ENCODE measurements at regions not wholly inside any gene's neighbourhood (a gene's known extent, or its start where the extent isn't known, plus 50 kb on each side); places are given as distances from the start of the nearest gene placed in this dataset.

DNA sequence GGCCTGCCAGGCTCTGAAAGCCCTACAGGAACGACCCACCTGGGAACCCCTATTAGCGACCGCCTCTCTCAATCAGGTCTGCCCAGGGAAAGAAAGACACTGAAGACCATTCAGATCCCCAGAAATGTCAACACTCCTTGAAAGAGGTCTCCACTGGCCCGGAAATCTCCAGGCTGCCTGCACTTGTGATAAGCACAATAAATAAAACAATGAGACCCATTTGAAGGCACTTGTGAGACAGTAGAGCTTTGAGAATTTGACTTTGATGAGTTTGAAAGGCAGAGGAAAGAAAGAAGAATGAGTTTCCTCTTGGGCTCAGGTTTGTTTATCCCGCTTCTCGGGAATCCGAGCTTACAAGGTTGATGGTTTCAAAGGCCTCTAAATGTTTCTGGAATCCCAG is 416.3 kb downstream of the BUD13 start:
- Histone ChIP-seq H3K4me3 (ENCODE audit: low read length in 3 of 3) (no peak overlapping the region), H3K36me3 (ENCODE audit: control insufficient read depth in 2 of 3, insufficient read depth in 3 of 3, low read length in 3 of 3) (no peaks in the 10 kb centered on the region), H3K9me3 (ENCODE audit: control insufficient read depth in 2 of 3, insufficient read depth in 1 of 3, low read length in 3 of 3) (no peaks in the 10 kb centered on the region), H3K9ac (ENCODE audit: low read length in 3 of 3) (no peak overlapping the region), H3K27me3 (ENCODE audit: control insufficient read depth, insufficient read depth, low read length) (no peaks in the 10 kb centered on the region), H3K27ac (ENCODE audit: low read depth in 2 of 2, low read length in 2 of 2) (no peak overlapping the region), H3K4me1 (ENCODE audit: control insufficient read depth in 2 of 3, insufficient read depth in 2 of 3, low read depth in 1 of 3, low read length in 3 of 3) (no peaks in the 10 kb centered on the region)
- intact Hi-C loops (cut with DNase I): no loop called here
- FAIRE-seq (no peak), DNase-seq (no peak)
- TF ChIP-seq, protein P1, sequence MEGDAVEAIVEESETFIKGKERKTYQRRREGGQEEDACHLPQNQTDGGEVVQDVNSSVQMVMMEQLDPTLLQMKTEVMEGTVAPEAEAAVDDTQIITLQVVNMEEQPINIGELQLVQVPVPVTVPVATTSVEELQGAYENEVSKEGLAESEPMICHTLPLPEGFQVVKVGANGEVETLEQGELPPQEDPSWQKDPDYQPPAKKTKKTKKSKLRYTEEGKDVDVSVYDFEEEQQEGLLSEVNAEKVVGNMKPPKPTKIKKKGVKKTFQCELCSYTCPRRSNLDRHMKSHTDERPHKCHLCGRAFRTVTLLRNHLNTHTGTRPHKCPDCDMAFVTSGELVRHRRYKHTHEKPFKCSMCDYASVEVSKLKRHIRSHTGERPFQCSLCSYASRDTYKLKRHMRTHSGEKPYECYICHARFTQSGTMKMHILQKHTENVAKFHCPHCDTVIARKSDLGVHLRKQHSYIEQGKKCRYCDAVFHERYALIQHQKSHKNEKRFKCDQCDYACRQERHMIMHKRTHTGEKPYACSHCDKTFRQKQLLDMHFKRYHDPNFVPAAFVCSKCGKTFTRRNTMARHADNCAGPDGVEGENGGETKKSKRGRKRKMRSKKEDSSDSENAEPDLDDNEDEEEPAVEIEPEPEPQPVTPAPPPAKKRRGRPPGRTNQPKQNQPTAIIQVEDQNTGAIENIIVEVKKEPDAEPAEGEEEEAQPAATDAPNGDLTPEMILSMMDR (IDR thresholded peaks at IDR 0.05; ENCODE audit: borderline replicate concordance, extremely low read depth, insufficient read depth): no peak

DNA sequence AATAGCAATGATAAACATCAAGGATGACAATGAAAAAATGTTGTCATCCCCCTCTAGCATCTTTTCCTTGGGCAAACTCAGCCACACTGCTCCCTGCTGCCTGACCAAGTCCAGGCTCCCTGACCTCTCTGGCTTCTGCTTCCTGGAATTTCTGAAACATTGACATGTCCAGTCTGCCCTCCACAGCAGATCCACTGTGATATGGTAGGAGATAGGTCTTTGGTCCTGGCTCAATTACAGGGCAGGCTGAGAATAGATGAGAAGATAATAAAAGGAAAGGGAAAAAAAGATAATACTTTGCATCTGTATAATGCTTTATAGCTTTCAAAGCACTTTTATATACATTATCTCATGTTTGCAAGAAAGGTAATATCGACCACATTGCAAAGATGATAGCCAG is 417.7 kb downstream of the BUD13 start:
- intact Hi-C loops (cut with DNase I): no loop called here
- no peak for FAIRE-seq
- TF ChIP-seq, protein P1 (IDR thresholded peaks at IDR 0.05; ENCODE audit: borderline replicate concordance, extremely low read depth, insufficient read depth): no peak
- no peaks in the 10 kb centered on the region for H3K36me3 ChIP-seq (ENCODE audit: control insufficient read depth in 2 of 3, insufficient read depth in 3 of 3, low read length in 3 of 3)
- no peak overlapping the region for H3K4me3 ChIP-seq (ENCODE audit: low read length in 3 of 3)
- no peak overlapping the region for H3K27ac ChIP-seq (ENCODE audit: low read depth in 2 of 2, low read length in 2 of 2)
- DNase-seq: no peak
- no peaks in the 10 kb centered on the region for H3K27me3 ChIP-seq (ENCODE audit: control insufficient read depth, insufficient read depth, low read length)
- no peaks in the 10 kb centered on the region for H3K4me1 ChIP-seq (ENCODE audit: control insufficient read depth in 2 of 3, insufficient read depth in 2 of 3, low read depth in 1 of 3, low read length in 3 of 3)
- no peaks in the 10 kb centered on the region for H3K9me3 ChIP-seq (ENCODE audit: control insufficient read depth in 2 of 3, insufficient read depth in 1 of 3, low read length in 3 of 3)
- H3K9ac ChIP-seq (ENCODE audit: low read length in 3 of 3): no peak overlapping the region

DNA sequence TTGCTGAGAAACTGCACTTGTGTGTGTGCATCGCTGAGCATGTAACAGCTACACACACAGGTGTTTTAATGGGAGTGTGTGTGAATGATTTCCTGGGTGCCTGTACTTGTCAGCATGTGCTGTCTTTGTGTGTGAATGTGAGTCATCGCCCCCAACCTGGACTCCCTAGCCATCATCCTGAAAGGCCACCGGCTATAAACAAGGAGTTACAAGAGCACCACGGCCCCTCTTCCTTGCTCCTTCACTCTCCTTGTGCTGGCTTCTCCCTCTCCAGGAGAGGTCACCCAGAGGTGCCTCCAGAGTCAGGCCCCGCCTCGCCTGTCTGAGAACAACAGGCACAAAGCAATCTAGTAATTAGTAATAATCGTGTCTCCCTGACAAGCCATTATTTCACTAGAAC is 419.2 kb downstream of the BUD13 start:
- TF ChIP-seq, protein P1 (IDR thresholded peaks at IDR 0.05; ENCODE audit: borderline replicate concordance, extremely low read depth, insufficient read depth): no peak
- Histone ChIP-seq H3K4me3 (ENCODE audit: low read length in 3 of 3) (no peak overlapping the region), H3K9me3 (ENCODE audit: control insufficient read depth in 2 of 3, insufficient read depth in 1 of 3, low read length in 3 of 3) (no peaks in the 10 kb centered on the region), H3K4me1 (ENCODE audit: control insufficient read depth in 2 of 3, insufficient read depth in 2 of 3, low read depth in 1 of 3, low read length in 3 of 3) (no peaks in the 10 kb centered on the region), H3K36me3 (ENCODE audit: control insufficient read depth in 2 of 3, insufficient read depth in 3 of 3, low read length in 3 of 3) (no peaks in the 10 kb centered on the region), H3K9ac (ENCODE audit: low read length in 3 of 3) (no peak overlapping the region), H3K27ac (ENCODE audit: low read depth in 2 of 2, low read length in 2 of 2) (no peak overlapping the region), H3K27me3 (ENCODE audit: control insufficient read depth, insufficient read depth, low read length) (no peaks in the 10 kb centered on the region)
- DNase-seq: peak in 1 of 5 donors; percentile 19
- intact Hi-C loops (cut with DNase I): no loop called here
- no peak for FAIRE-seq

- intact Hi-C loops (cut with DNase I): no loop called here
Observed at GRCh38 chr11:116352881-116353280, 419.9 kb downstream of the BUD13 start.

More at GRCh38 chr11:116352881-116353280, 419.9 kb downstream of the BUD13 start:
- H3K9me3 ChIP-seq (ENCODE audit: control insufficient read depth in 2 of 3, insufficient read depth in 1 of 3, low read length in 3 of 3): no peaks in the 10 kb centered on the region
- H3K27ac ChIP-seq (ENCODE audit: low read depth in 2 of 2, low read length in 2 of 2): no peak overlapping the region
- no peaks in the 10 kb centered on the region for H3K4me1 ChIP-seq (ENCODE audit: control insufficient read depth in 2 of 3, insufficient read depth in 2 of 3, low read depth in 1 of 3, low read length in 3 of 3)
- DNase-seq: no peak
- no peaks in the 10 kb centered on the region for H3K36me3 ChIP-seq (ENCODE audit: control insufficient read depth in 2 of 3, insufficient read depth in 3 of 3, low read length in 3 of 3)
- no peak for FAIRE-seq
- no peak overlapping the region for H3K4me3 ChIP-seq (ENCODE audit: low read length in 3 of 3)
- H3K27me3 ChIP-seq (ENCODE audit: control insufficient read depth, insufficient read depth, low read length): no peaks in the 10 kb centered on the region
- H3K9ac ChIP-seq (ENCODE audit: low read length in 3 of 3): no peak overlapping the region
- TF ChIP-seq, protein P1 (IDR thresholded peaks at IDR 0.05; ENCODE audit: borderline replicate concordance, extremely low read depth, insufficient read depth): no peak
